Calu3 (cell line): ENCODE measurements at regions not wholly inside any gene's neighbourhood (a gene's known extent, or its start where the extent isn't known, plus 50 kb on each side); places are given as distances from the start of the nearest gene placed in this dataset.

ENCODE experiments used
- BruUV-seq: library from RNA; stranded (reverse); fragments of 400-500 nt; replicated peaks from 2 replicates; lab custom pipeline; 2021; lab: Mats Ljungman, UMichigan
- CTCF ChIA-PET: fragments of 300-600 bp; sonication (Branson Sonifier 250); formaldehyde crosslinking; loops from one replicate; lab custom pipeline; 2022; ENCODE audit warnings: antibody characterized with exemption; lab: Charles Lee
- DNase-seq: peaks from one replicate; pipeline ENCODE4 v3.0.0; 2022
- H3K27ac Mint-ChIP-seq: one replicate; pipeline ENCODE4 v1.8.0; 2022; ENCODE audit warnings: mixed read lengths; ENCODE audit not compliant: unreplicated experiment
- H3K27me3 Mint-ChIP-seq: one replicate; pipeline ENCODE4 v1.8.0; 2022; ENCODE audit warnings: mixed read lengths; ENCODE audit not compliant: unreplicated experiment
- H3K36me3 Mint-ChIP-seq: one replicate; pipeline ENCODE4 v1.8.0; 2022; ENCODE audit warnings: mild to moderate bottlenecking, moderate library complexity, mixed read lengths; ENCODE audit not compliant: insufficient read depth, unreplicated experiment
- H3K4me1 Mint-ChIP-seq: one replicate; pipeline ENCODE4 v1.8.0; 2022; ENCODE audit warnings: mild to moderate bottlenecking, low read depth, mixed read lengths; ENCODE audit not compliant: unreplicated experiment
- H3K4me3 Mint-ChIP-seq: one replicate; pipeline ENCODE4 v1.8.0; 2022; ENCODE audit warnings: mild to moderate bottlenecking, low read depth, moderate library complexity, mixed read lengths; ENCODE audit not compliant: unreplicated experiment
- H3K9me3 Mint-ChIP-seq: one replicate; pipeline ENCODE4 v1.8.0; 2022; ENCODE audit warnings: low read depth, mixed read lengths; ENCODE audit not compliant: unreplicated experiment
- intact Hi-C: fragments of 100-400 bp; cut with micrococcal nuclease; formaldehyde crosslinking; loops from one replicate; pipeline ENCODE4 v1.10.0; 2022; ENCODE audit not compliant: unreplicated experiment
- TF ChIP-seq, protein P1 (sequence below): fragments of 200-600 bp; IDR thresholded peaks from one replicate; pipeline ENCODE4 v1.8.0; 2022; ENCODE audit warnings: antibody characterized with exemption; ENCODE audit not compliant: unreplicated experiment

DNA sequence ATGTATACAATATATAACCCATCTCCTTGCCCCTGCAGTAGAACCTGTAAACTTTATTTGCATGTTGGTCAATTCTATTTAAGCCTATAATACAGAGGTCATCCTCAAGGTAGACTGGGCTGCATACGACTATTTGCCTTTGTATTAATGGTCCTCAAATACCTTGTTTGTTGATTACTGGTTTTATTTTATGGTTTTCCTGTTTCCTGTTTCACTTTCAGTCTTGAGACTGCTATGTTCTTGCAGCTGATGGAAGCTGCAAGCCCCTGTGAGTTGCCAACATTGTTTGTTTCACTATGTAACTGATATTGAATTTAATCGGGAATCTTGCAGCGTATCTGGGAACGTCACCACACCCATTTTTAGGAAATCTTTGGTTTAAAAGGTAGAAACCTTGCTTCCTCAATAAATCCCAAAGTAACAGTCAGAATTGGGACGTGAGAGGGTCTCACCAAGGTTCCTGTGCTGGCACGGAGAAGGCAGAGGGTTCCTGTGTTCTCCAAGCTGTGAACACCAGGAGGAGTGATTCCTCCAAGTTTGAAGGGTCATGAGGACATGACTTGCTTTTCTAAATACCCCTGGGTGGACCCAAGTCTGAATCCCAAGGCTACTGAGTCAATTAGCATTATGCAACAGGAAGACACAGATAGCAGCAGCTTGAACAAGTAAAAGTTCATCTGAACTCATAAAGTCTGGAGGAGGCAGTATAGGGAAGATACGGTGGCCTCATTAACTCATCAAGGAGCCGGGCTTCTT is 110.6 kb upstream of the PNPLA4 start:
- Mint-ChIP-seq H3K4me3 (no peak overlapping the region), H3K36me3 (no peaks in the 10 kb centered on the region), H3K27ac (no peak overlapping the region), H3K9me3 (peaks cover 5% of the 10 kb centered on the region), H3K27me3 (no peaks in the 10 kb centered on the region), H3K4me1 (no peaks in the 10 kb centered on the region)
- TF ChIP-seq, protein P1, sequence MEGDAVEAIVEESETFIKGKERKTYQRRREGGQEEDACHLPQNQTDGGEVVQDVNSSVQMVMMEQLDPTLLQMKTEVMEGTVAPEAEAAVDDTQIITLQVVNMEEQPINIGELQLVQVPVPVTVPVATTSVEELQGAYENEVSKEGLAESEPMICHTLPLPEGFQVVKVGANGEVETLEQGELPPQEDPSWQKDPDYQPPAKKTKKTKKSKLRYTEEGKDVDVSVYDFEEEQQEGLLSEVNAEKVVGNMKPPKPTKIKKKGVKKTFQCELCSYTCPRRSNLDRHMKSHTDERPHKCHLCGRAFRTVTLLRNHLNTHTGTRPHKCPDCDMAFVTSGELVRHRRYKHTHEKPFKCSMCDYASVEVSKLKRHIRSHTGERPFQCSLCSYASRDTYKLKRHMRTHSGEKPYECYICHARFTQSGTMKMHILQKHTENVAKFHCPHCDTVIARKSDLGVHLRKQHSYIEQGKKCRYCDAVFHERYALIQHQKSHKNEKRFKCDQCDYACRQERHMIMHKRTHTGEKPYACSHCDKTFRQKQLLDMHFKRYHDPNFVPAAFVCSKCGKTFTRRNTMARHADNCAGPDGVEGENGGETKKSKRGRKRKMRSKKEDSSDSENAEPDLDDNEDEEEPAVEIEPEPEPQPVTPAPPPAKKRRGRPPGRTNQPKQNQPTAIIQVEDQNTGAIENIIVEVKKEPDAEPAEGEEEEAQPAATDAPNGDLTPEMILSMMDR, result no peak
- CTCF ChIA-PET, result no interaction called here
- BruUV-seq, result no TSS peak
- DNase-seq, result no peak
- intact Hi-C loops, result no loop called here

DNA sequence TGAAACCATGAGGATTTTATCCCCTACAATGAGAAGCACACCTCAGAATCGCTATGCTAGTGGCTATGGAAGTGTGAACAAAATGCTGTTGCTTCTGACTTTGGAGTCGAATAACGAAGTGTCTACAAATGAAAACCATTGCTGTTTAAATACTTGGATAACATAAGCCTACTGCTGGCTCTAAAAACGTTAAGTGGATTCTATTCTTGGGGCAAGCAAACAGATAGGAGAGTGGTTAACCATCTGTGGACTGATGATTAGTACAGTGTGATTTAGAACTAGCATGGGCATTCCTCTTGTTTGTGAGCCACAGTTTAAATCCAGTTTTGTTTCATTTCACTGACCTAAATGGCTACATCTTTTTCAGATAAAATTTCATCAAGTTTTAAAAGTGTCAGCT is 109.7 kb upstream of the PNPLA4 start:
- CTCF ChIA-PET, result no interaction called here
- no peaks in the 10 kb centered on the region for H3K36me3 Mint-ChIP-seq

DNA sequence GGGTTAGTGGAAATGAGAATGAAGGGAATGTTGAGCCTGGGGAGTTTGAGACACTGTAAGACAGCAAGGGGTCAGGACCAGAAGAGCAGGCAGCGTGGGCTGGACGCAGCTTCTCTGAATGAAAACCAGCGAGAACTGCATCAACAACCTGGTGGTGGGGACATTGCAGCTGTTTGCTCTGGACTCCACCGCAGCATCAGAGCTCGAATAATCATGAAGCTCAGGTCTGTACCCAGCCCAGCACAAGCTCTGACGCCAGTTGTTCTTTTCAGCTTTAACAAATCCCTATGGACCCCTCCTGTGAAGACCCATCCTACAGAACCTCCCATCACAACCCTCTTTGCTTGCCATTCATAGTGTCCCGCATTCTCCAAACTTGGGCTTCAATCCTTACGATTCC is 106.8 kb upstream of the PNPLA4 start:
- Mint-ChIP-seq H3K4me1 (no peaks in the 10 kb centered on the region), H3K27ac (no peak overlapping the region), H3K9me3 (peaks cover 8% of the 10 kb centered on the region), H3K36me3 (no peaks in the 10 kb centered on the region), H3K4me3 (no peak overlapping the region), H3K27me3 (no peaks in the 10 kb centered on the region)
- no TSS peak for BruUV-seq
- CTCF ChIA-PET, result no interaction called here
- TF ChIP-seq, protein P1, result no peak
- no peak for DNase-seq
- intact Hi-C loops, result no loop called here

More for the DNA sequence above, 109.7 kb upstream of the PNPLA4 start:
- H3K4me1 Mint-ChIP-seq, result no peaks in the 10 kb centered on the region
- TF ChIP-seq, protein P1, result no peak
- no peak overlapping the region for H3K27ac Mint-ChIP-seq
- H3K9me3 Mint-ChIP-seq, result peaks cover 7% of the 10 kb centered on the region
- BruUV-seq, result no TSS peak
- intact Hi-C loops, result no loop called here
- H3K27me3 Mint-ChIP-seq, result no peaks in the 10 kb centered on the region
- DNase-seq, result no peak
- H3K4me3 Mint-ChIP-seq, result no peak overlapping the region

DNA sequence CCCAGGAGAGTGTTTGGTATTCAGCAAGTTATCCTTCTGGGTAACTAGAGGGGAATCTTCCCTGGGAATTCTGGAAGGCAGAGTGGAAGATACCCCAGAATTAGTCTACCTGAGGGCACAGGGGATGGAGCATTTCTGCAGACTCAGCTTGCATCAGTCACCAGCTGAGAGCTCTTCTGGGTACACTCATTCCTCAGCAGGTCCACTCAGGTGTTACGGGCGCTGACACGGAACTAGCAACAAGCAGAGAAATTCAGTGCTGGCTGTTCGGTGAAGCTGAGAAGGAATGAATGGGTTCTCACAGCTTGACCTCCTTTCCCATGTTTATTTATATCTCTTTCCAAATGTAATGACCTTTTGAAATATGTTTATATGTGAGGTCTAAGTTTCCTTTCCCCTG is 106.0 kb upstream of the PNPLA4 start:
- no peak overlapping the region for H3K4me3 Mint-ChIP-seq
- H3K27ac Mint-ChIP-seq, result no peak overlapping the region
- TF ChIP-seq, protein P1, result no peak
- no peak for DNase-seq
- no peaks in the 10 kb centered on the region for H3K27me3 Mint-ChIP-seq
- no peaks in the 10 kb centered on the region for H3K36me3 Mint-ChIP-seq
- BruUV-seq, result no TSS peak
- peaks cover 10% of the 10 kb centered on the region for H3K9me3 Mint-ChIP-seq
- intact Hi-C loops, result no loop called here
- CTCF ChIA-PET, result no interaction called here
- no peaks in the 10 kb centered on the region for H3K4me1 Mint-ChIP-seq
